GOT3 (cell line): ENCODE measurements at regions not wholly inside any gene's neighbourhood (a gene's known extent, or its start where the extent isn't known, plus 50 kb on each side); places are given as distances from the start of the nearest gene placed in this dataset.

ENCODE experiments used
- DNase-seq: peaks from one replicate; lab custom pipeline; 2025; ENCODE audit warnings: mixed read lengths; lab: John Stamatoyannopoulos, UW

GRCh38 chr5:148950892-148951291 lies 112.0 kb downstream of the SH3TC2 start:
- no peak for DNase-seq

- no peak for DNase-seq
Observed at GRCh38 chr5:148951612-148952011, 111.2 kb downstream of the SH3TC2 start.

GRCh38 chr5:148952097-148952867 lies 110.6 kb downstream of the SH3TC2 start:
- DNase-seq: no peak

- DNase-seq: no peak
Observed at GRCh38 chr5:148953711-148954110, 109.2 kb downstream of the SH3TC2 start.
